A549 (cell line): ENCODE measurements at regions not wholly inside any gene's neighbourhood (a gene's known extent, or its start where the extent isn't known, plus 50 kb on each side); places are given as distances from the start of the nearest gene placed in this dataset.

Experiments
- ATAC-seq, 2 experiments: fragments of 200-7000 bp in 1 of 2; fragments of >200 bp in 1 of 2; cut with Nextera tagmentation in 1 of 2; cut with Tn5 transposase in 1 of 2; 3 replicates each; pipeline versions ENCODE4 v1.8.0 to v1.9.1; 2018 to 2020; ENCODE audit warnings: mild to moderate bottlenecking in 1 of 2, moderate library complexity in 1 of 2
- CTCF ChIA-PET: fragments of 300-600 bp; sonication (Branson Sonifier 250); formaldehyde crosslinking; extraction: SDS; loops from one replicate; lab custom pipeline; 2021; ENCODE audit warnings: antibody characterized with exemption, inconsistent platforms; lab: Yijun Ruan, JAX
- POLR2A ChIA-PET: fragments of 350-600 bp; formaldehyde crosslinking; extraction: SDS; loops from one replicate; lab custom pipeline; 2021; ENCODE audit warnings: antibody characterized with exemption, inconsistent platforms; lab: Yijun Ruan, JAX
- DNase-seq, 2 experiments: peaks; one replicate each; pipeline versions ENCODE4 v3.0.0 to v3.0.0-alpha.2; 2011 to 2016; ENCODE audit warnings: low read depth in 1 of 2, low spot score in 1 of 2
- FAIRE-seq: peaks from 2 replicates; lab custom pipeline; 2011; peaks lifted over from hg19 to GRCh38; lab: Jason Lieb, UNC
- H3K27ac ChIP-seq, 2 experiments: fragments of >200 bp; sonication (Bioruptor Twin); formaldehyde crosslinking; 3 replicates each; pipeline ENCODE4 v1.5.1; 2016 to 2017
- H3K4me1 ChIP-seq: fragments of >200 bp; sonication (Bioruptor Twin); formaldehyde crosslinking; 3 replicates; pipeline ENCODE4 v1.6.1; 2016
- H3K4me2 ChIP-seq: fragments of >200 bp; sonication (Bioruptor Twin); formaldehyde crosslinking; 3 replicates; pipeline ENCODE4 v1.6.1; 2016
- H3K4me3 ChIP-seq: fragments of >200 bp; sonication (Bioruptor Twin); formaldehyde crosslinking; 3 replicates; pipeline ENCODE4 v1.5.1; 2016
- H3K9me3 ChIP-seq: fragments of >200 bp; sonication (Bioruptor Twin); formaldehyde crosslinking; 3 replicates; pipeline ENCODE4 v1.6.1; 2016
- ATOH8 ChIP-seq: fragments of 250-450 bp; sonication (Bioruptor Pico); IDR thresholded peaks from 2 replicates; pipeline ENCODE4 v1.5.0; 2020; ENCODE audit warnings: low read depth, mild to moderate bottlenecking, moderate library complexity
- BHLHE40 ChIP-seq: IDR thresholded peaks from 2 replicates; pipeline ENCODE4 v1.6.1; 2012; ENCODE audit warnings: low read depth, low read length, inconsistent platforms
- CHD2 ChIP-seq: fragments of 150-350 bp; IDR thresholded peaks from 2 replicates; pipeline ENCODE4 v1.6.1; 2014; ENCODE audit warnings: low read length; ENCODE audit not compliant: partially characterized antibody
- EHF ChIP-seq: fragments of 250-450 bp; sonication (Bioruptor Pico); IDR thresholded peaks from 2 replicates; pipeline ENCODE4 v1.5.0; 2020; ENCODE audit warnings: mild to moderate bottlenecking
- EHMT2 ChIP-seq: fragments of 200-600 bp; sonication (generic); IDR thresholded peaks from 2 replicates; pipeline ENCODE4 v1.6.1; 2016; ENCODE audit warnings: antibody characterized with exemption, low read depth, mild to moderate bottlenecking, moderate library complexity
- ESRRA ChIP-seq: fragments of 150-350 bp; IDR thresholded peaks from 2 replicates; pipeline ENCODE4 v1.6.1; 2014; ENCODE audit warnings: mild to moderate bottlenecking, low read length, borderline replicate concordance
- FOXS1 ChIP-seq: fragments of 250-450 bp; sonication (Bioruptor Pico); IDR thresholded peaks from 2 replicates; pipeline ENCODE4 v1.5.0; 2020; ENCODE audit warnings: mild to moderate bottlenecking, moderate library complexity
- GATA3 ChIP-seq: IDR thresholded peaks from 2 replicates; pipeline ENCODE4 v1.6.1; 2012; ENCODE audit warnings: borderline replicate concordance
- HOXA7 ChIP-seq: fragments of 250-450 bp; sonication (Bioruptor Pico); IDR thresholded peaks from 2 replicates; pipeline ENCODE4 v1.5.0; 2020; ENCODE audit warnings: mild to moderate bottlenecking, moderate library complexity
- HOXB13 ChIP-seq: fragments of 250-450 bp; sonication (Bioruptor Pico); IDR thresholded peaks from 2 replicates; pipeline ENCODE4 v1.5.0; 2020; ENCODE audit warnings: low read depth, mild to moderate bottlenecking, moderate library complexity
- HOXB5 ChIP-seq: fragments of 250-450 bp; sonication (Bioruptor Pico); IDR thresholded peaks from 2 replicates; pipeline ENCODE4 v1.5.0; 2020; ENCODE audit warnings: mild to moderate bottlenecking, moderate library complexity
- JUN ChIP-seq, 2 experiments: fragments of >200 bp; sonication (Bioruptor Twin); formaldehyde crosslinking; IDR thresholded peaks; 2 replicates in 1 of 2; 3 replicates in 1 of 2; pipeline ENCODE4 v1.6.1; 2016 to 2017
- KDM1A ChIP-seq: fragments of 200-600 bp; sonication (generic); IDR thresholded peaks from 2 replicates; pipeline ENCODE4 v1.6.1; 2016; ENCODE audit warnings: low read depth, mild to moderate bottlenecking
- KDM5A ChIP-seq: fragments of 200-600 bp; sonication (generic); IDR thresholded peaks from 2 replicates; pipeline ENCODE4 v1.6.1; 2016; ENCODE audit warnings: antibody characterized with exemption, mild to moderate bottlenecking
- MAZ ChIP-seq: fragments of 150-350 bp; IDR thresholded peaks from 2 replicates; pipeline ENCODE4 v1.6.1; 2014; ENCODE audit warnings: antibody characterized with exemption, low read depth, low read length, borderline replicate concordance
- NPAS2 ChIP-seq: fragments of 250-450 bp; sonication (Bioruptor Pico); IDR thresholded peaks from 2 replicates; pipeline ENCODE4 v1.8.0; 2022; ENCODE audit warnings: mild to moderate bottlenecking, moderate library complexity, borderline replicate concordance
- NR3C1 ChIP-seq: fragments of >200 bp; sonication (Bioruptor Twin); formaldehyde crosslinking; IDR thresholded peaks from 3 replicates; pipeline ENCODE4 v1.6.1; 2017
- POLR2A ChIP-seq: IDR thresholded peaks from 2 replicates; pipeline ENCODE4 v1.6.1; 2012; ENCODE audit warnings: mild to moderate bottlenecking, low read length
- RARB ChIP-seq: fragments of 250-450 bp; sonication (Bioruptor Pico); IDR thresholded peaks from 2 replicates; pipeline ENCODE4 v1.8.0; 2021; ENCODE audit warnings: mild to moderate bottlenecking, moderate library complexity
- RCOR1 ChIP-seq: fragments of 150-350 bp; IDR thresholded peaks from 2 replicates; pipeline ENCODE4 v1.6.1; 2014; ENCODE audit warnings: antibody characterized with exemption, low read length, low read depth
- SMC3 ChIP-seq: fragments of >200 bp; sonication (Bioruptor Twin); formaldehyde crosslinking; IDR thresholded peaks from 3 replicates; pipeline ENCODE4 v1.6.1; 2018; ENCODE audit warnings: inconsistent platforms
- SREBF2 ChIP-seq: fragments of 450-650 bp; IDR thresholded peaks from 2 replicates; pipeline ENCODE4 v1.6.1; 2014; ENCODE audit warnings: mild to moderate bottlenecking, moderate library complexity
- ZNF302 ChIP-seq: fragments of 250-450 bp; sonication (Bioruptor Pico); IDR thresholded peaks from 2 replicates; pipeline ENCODE4 v1.9.0; 2021; ENCODE audit warnings: inconsistent platforms, mild to moderate bottlenecking, moderate library complexity
- ZSCAN20 ChIP-seq: fragments of 250-450 bp; sonication (Bioruptor Pico); IDR thresholded peaks from 2 replicates; pipeline ENCODE4 v1.8.0; 2022; ENCODE audit warnings: mild to moderate bottlenecking, moderate library complexity
- WGBS: methylation state at CpG from one replicate; pipeline ENCODE4 v1.1.6; 2017; ENCODE audit errors: missing lambda C conversion rate; 5-methylcytosine and 5-hydroxymethylcytosine counted together
- TF ChIP-seq, protein P1 (sequence below): fragments of >200 bp; sonication (Bioruptor Twin); formaldehyde crosslinking; IDR thresholded peaks from 3 replicates; pipeline ENCODE4 v1.6.1; 2016

DNA sequence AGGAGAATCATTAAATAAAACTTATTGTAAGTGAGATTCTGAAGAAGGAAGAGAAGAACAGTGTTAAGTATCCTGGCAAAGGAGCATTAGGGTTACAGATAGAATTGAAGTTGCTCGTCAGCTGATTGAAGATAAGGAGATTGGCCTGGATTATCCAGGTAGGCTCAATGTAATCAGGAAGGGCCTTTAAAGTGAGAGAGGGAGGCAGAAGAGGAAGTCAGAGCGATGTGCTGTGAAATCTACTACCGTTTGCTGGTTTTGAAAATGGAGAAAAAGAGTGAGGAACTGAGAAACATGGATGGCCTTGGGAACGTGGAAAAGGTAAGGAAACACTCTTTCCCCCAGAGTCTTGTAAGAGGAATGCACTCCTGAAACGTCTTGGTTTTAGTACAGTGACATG is 245.7 kb downstream of the ANTXR2 start:
- no peak overlapping the region for H3K4me3 ChIP-seq
- ChIA-PET CTCF (no interaction called here), POLR2A (no interaction called here)
- no peaks in the 10 kb centered on the region for H3K4me1 ChIP-seq
- no peak overlapping the region for H3K4me2 ChIP-seq
- H3K9me3 ChIP-seq = no peaks in the 10 kb centered on the region
- no peak for FAIRE-seq
- H3K27ac ChIP-seq = no peak overlapping the region
- 5% methylated on average over 5 of the region's 5 CpGs for WGBS
- no peak for ATAC-seq
- no peak for DNase-seq
- TF ChIP-seq ATOH8 (CRISPR knock-in tag) (no peak), SMC3 (no peak), EHMT2 (no peak), JUN (IDR thresholded peaks at IDR 0.05) (no peak), MAZ (no peak), RARB (no peak), NPAS2 (CRISPR knock-in tag) (no peak), EHF (CRISPR knock-in tag) (no peak)
- TF ChIP-seq, protein P1, sequence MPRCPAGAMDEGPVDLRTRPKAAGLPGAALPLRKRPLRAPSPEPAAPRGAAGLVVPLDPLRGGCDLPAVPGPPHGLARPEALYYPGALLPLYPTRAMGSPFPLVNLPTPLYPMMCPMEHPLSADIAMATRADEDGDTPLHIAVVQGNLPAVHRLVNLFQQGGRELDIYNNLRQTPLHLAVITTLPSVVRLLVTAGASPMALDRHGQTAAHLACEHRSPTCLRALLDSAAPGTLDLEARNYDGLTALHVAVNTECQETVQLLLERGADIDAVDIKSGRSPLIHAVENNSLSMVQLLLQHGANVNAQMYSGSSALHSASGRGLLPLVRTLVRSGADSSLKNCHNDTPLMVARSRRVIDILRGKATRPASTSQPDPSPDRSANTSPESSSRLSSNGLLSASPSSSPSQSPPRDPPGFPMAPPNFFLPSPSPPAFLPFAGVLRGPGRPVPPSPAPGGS = no peak

GRCh38 chr4:79823148-79823763 is 249.8 kb downstream of the ANTXR2 start:
- H3K4me3 ChIP-seq = no peak overlapping the region
- WGBS = 2% methylated on average over 2 of the region's 2 CpGs
- FAIRE-seq = no peak
- no peak overlapping the region for H3K27ac ChIP-seq
- H3K9me3 ChIP-seq = no peaks in the 10 kb centered on the region
- no peak overlapping the region for H3K4me2 ChIP-seq
- ATAC-seq = no peak
- ChIA-PET CTCF (no interaction called here), POLR2A (no interaction called here)
- no peaks in the 10 kb centered on the region for H3K4me1 ChIP-seq
- no peak for TF ChIP-seq ESRRA
- TF ChIP-seq HOXA7 = no peak
- TF ChIP-seq ZSCAN20 (CRISPR knock-in tag) = no peak
- no peak for TF ChIP-seq ZNF302 (CRISPR knock-in tag)
- TF ChIP-seq, protein P1 = no peak
- TF ChIP-seq FOXS1 = no peak
- no peak for TF ChIP-seq GATA3
- TF ChIP-seq EHF (CRISPR knock-in tag) = no peak
- TF ChIP-seq RCOR1 = no peak
- no peak for TF ChIP-seq NR3C1
- no peak for TF ChIP-seq RARB
- TF ChIP-seq BHLHE40 = no peak
- TF ChIP-seq HOXB5 = no peak
- no peak for TF ChIP-seq HOXB13 (CRISPR knock-in tag)
- no peak for TF ChIP-seq POLR2A
- TF ChIP-seq KDM5A = no peak
- no peak for TF ChIP-seq SREBF2
- no peak for TF ChIP-seq KDM1A
- TF ChIP-seq CHD2 = no peak
- TF ChIP-seq, all 56 proteins: peak for 0
- DNase-seq = no peak
